Naive B cell (primary cell): ENCODE measurements at regions not wholly inside any gene's neighbourhood (a gene's known extent, or its start where the extent isn't known, plus 50 kb on each side); places are given as distances from the start of the nearest gene placed in this dataset.

Experiments used
- ATAC-seq, 2 donors: fragments of 150-1000 bp; cut with Tn5 transposase; 2 replicates each; pipeline ENCODE4 v1.10.0; 2021; ENCODE audit warnings: low read depth in 2 of 2, mild to moderate bottlenecking in 2 of 2, moderate library complexity in 2 of 2
- DNase-seq: peaks from one replicate; pipeline ENCODE4 v3.0.0; 2022
- H3K27ac Mint-ChIP-seq, 6 donors: one replicate each; pipeline ENCODE4 v1.8.0; 2020 to 2022; ENCODE audit warnings: mild to moderate bottlenecking in 6 of 6, mixed read lengths in 6 of 6, moderate library complexity in 5 of 6, inconsistent platforms in 2 of 6
- H3K27me3 Mint-ChIP-seq, 3 donors: one replicate each; pipeline ENCODE4 v1.8.0; 2021 to 2022; ENCODE audit warnings: mixed read lengths in 3 of 3, mild to moderate bottlenecking in 1 of 3
- H3K36me3 Mint-ChIP-seq, 2 donors: one replicate each; pipeline ENCODE4 v1.8.0; 2020 to 2022; ENCODE audit warnings: mixed read lengths in 2 of 2, inconsistent platforms in 1 of 2, mild to moderate bottlenecking in 1 of 2
- H3K4me1 Mint-ChIP-seq, 3 donors: one replicate each; pipeline ENCODE4 v1.8.0; 2020 to 2022; ENCODE audit warnings: mixed read lengths in 3 of 3, inconsistent platforms in 1 of 3, mild to moderate bottlenecking in 1 of 3, moderate library complexity in 1 of 3
- H3K4me3 Mint-ChIP-seq, 8 donors: one replicate each; pipeline ENCODE4 v1.8.0; 2020 to 2022; ENCODE audit warnings: mild to moderate bottlenecking in 8 of 8, mixed read lengths in 8 of 8, moderate library complexity in 8 of 8, inconsistent platforms in 2 of 8
- H3K9me3 Mint-ChIP-seq, 7 donors: one replicate each; pipeline ENCODE4 v1.8.0; 2020 to 2022; ENCODE audit warnings: mixed read lengths in 7 of 7, mild to moderate bottlenecking in 5 of 7, inconsistent platforms in 2 of 7, moderate library complexity in 1 of 7

DNA sequence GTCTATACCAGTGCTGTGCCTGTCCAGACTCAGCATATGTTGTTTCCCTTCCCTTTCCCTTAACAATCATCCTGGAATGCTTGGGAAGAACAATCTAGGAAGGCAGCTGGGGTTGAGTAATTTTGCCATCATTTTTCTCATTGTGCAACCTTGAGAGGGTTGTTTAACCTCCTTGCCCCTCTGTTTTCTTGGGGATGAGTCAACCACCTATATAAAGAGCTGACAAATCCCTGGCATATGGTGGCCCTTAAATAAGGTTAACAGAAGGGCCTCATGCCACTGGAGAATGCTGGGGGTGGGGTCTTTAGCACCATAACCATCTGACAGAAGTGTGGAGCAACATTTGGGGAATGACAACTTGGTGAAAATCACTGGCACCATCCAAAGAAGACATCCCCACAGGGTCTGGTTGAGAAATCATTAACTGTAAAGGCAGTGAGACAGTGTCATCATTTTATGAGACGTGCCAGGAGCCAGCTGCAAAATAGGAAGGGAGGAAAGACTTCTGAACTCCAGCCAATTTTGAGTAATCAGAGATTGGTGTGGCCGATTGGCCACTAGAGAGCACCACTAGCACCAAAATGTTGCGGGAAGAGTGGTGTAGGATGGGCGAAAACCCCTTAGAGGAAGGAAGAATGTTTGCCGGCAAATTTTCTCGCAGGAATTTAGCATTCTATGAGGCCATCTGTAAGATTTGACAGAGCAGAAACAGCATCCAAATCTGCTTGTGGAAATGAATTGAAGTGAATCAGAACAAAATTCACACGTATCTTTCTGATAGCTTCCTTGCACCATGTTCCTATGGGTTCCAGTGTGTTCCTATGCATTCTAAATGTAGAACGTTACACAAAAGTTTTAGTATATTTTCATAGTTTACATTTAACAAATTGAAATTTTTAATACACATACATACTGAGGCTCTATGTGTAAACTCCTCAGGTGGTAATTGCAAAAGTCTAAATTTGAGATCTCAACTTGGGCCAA lies 113.8 kb downstream of the MSX2 start:
- peaks cover 3 to 13% (median 9%) of the 10 kb centered on the region in 7 donors for H3K9me3 Mint-ChIP-seq
- H3K4me1 Mint-ChIP-seq: no peaks in the 10 kb centered on the region
- H3K4me3 Mint-ChIP-seq: no peak overlapping the region
- DNase-seq: no peak
- ATAC-seq: no peak
- H3K36me3 Mint-ChIP-seq: no peaks in the 10 kb centered on the region
- peaks cover 5 to 10% (median 7%) of the 10 kb centered on the region in 3 donors for H3K27me3 Mint-ChIP-seq
- no peak overlapping the region for H3K27ac Mint-ChIP-seq

DNA sequence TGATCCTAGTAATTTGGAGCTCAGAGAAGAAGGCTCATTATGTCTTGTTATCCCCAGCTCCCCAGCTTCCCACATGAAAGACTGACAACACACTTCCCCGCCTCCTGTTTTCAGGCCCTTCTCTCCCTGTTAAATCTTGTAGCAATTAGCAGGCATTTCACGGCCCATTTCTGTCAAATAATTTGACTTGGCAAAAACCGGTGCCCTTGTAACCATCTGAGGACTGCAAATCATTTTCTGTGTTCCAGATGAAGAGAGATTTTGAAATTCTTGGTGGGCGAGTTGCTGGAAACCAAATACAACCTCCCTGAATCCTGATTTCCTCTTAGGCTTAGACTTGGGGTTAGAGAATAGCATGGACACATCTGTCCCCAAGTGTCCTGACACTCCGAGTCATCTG lies 109.7 kb downstream of the MSX2 start:
- ATAC-seq: no peak
- H3K9me3 Mint-ChIP-seq: peaks cover 2 to 13% (median 6%) of the 10 kb centered on the region in 7 donors
- H3K27me3 Mint-ChIP-seq: peaks cover 0 to 7% (median 7%) of the 10 kb centered on the region in 3 donors
- no peak overlapping the region for H3K4me3 Mint-ChIP-seq
- H3K36me3 Mint-ChIP-seq: no peaks in the 10 kb centered on the region
- H3K4me1 Mint-ChIP-seq: no peaks in the 10 kb centered on the region
- H3K27ac Mint-ChIP-seq: no peak overlapping the region
- no peak for DNase-seq

DNA sequence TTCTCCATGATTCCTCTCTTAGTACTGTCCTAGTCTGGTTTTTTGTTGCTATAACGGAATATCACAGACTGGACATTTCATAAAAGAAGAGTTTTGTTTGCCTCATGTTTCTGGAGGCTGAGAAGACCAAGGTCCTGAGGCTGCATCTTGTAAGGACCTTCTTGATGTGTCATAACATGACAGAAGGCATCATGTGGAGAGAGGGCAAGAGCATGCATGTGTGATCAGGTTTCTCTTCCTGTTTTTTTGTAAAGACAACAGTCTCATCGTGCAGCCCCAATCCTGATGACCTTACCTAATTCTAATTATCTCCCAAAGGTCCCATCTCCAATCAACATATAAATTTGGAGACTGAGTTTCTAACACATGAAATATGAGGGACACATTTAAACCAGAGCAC lies 108.4 kb downstream of the MSX2 start:
- H3K9me3 Mint-ChIP-seq: peaks cover 2 to 13% (median 5%) of the 10 kb centered on the region in 7 donors
- no peak for ATAC-seq
- H3K27me3 Mint-ChIP-seq: peaks cover 0 to 7% (median 7%) of the 10 kb centered on the region in 3 donors
- DNase-seq: no peak
- no peaks in the 10 kb centered on the region for H3K36me3 Mint-ChIP-seq
- H3K4me3 Mint-ChIP-seq: no peak overlapping the region
- no peaks in the 10 kb centered on the region for H3K4me1 Mint-ChIP-seq
- no peak overlapping the region for H3K27ac Mint-ChIP-seq

DNA sequence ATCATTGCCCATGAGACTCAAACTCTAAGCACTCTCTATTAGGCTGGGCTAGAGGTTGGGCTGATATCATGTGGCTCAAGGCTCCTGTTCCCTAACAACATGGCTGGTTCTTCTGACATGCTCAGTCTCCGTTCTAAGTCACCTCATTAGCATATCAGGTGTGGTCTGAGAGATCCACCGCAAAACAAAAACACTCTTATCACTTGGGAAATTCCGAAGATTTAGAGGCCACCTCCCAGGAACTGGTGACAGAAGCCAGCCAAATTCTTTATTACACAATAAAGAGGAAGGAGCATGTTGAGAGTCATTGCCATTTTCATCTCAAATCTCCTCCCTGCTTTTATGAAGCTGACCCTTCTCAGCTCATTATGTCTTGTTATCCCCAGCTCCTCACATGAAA lies 107.6 kb downstream of the MSX2 start:
- no peak for DNase-seq
- no peaks in the 10 kb centered on the region for H3K4me1 Mint-ChIP-seq
- ATAC-seq: no peak
- no peak overlapping the region for H3K4me3 Mint-ChIP-seq
- peaks cover 0 to 7% (median 7%) of the 10 kb centered on the region in 3 donors for H3K27me3 Mint-ChIP-seq
- H3K27ac Mint-ChIP-seq: no peak overlapping the region
- H3K36me3 Mint-ChIP-seq: no peaks in the 10 kb centered on the region
- H3K9me3 Mint-ChIP-seq: peaks cover 0 to 6% (median 2%) of the 10 kb centered on the region in 7 donors

DNA sequence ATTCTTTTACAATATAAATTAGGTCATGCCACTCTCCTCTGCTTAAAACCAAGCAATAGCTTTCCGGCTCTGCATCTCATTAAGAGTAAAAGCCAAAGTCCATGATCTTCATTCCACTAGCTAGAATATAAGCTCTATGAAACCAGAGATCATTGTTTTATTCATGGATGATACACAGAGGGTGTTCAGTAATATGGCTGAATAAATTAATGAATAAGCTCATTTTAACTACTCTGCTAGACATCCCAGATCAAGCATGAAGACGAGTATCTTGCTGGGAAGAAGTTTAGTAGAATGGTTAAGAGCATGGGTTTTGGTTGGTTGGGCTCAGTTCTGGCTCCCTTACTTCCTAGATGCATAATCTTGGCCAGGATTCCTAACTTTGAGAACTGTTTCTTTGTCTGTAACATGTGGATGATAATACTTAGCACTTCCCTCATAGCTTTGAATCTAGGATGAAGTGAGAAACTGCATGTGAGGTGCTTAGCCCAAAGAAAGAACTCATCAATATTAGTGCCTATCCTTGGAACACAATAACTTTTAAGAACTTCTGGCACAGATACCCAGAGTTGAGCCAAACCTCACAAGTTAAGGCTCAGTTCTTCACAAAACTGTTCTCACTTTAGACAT lies 106.8 kb downstream of the MSX2 start:
- Mint-ChIP-seq H3K27me3 (peaks cover 0 to 7% (median 6%) of the 10 kb centered on the region in 3 donors), H3K4me3 (no peak overlapping the region)
- ATAC-seq: no peak

DNA sequence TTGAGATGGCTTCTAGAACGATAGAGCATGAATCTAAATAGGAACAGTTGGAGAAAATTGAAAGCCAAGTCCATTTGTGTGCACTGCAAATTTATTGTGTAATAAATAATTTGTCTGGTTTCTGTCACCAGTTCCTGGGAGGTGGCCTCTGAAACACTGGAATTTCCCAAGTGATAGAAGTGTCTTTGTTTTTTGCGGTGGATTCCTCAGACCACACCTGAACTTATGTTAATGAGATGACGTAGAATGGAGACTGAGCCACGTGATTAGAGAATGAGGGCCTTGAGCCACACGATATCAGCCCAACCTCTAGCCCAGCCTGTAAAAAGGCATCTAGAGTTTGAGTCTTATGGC lies 105.1 kb downstream of the MSX2 start:
- no peaks in the 10 kb centered on the region for H3K4me1 Mint-ChIP-seq
- peaks cover 0 to 8% (median 0%) of the 10 kb centered on the region in 7 donors for H3K9me3 Mint-ChIP-seq
- H3K4me3 Mint-ChIP-seq: no peak overlapping the region
- H3K36me3 Mint-ChIP-seq: no peaks in the 10 kb centered on the region
- peaks cover 0 to 3% (median 0%) of the 10 kb centered on the region in 3 donors for H3K27me3 Mint-ChIP-seq
- no peak for DNase-seq
- H3K27ac Mint-ChIP-seq: no peak overlapping the region
- no peak for ATAC-seq

More for the DNA sequence above, 106.8 kb downstream of the MSX2 start:
- H3K36me3 Mint-ChIP-seq: no peaks in the 10 kb centered on the region
- no peak for DNase-seq
- H3K27ac Mint-ChIP-seq: no peak overlapping the region
- peaks cover 0 to 6% (median 1%) of the 10 kb centered on the region in 7 donors for H3K9me3 Mint-ChIP-seq
- no peaks in the 10 kb centered on the region for H3K4me1 Mint-ChIP-seq

DNA sequence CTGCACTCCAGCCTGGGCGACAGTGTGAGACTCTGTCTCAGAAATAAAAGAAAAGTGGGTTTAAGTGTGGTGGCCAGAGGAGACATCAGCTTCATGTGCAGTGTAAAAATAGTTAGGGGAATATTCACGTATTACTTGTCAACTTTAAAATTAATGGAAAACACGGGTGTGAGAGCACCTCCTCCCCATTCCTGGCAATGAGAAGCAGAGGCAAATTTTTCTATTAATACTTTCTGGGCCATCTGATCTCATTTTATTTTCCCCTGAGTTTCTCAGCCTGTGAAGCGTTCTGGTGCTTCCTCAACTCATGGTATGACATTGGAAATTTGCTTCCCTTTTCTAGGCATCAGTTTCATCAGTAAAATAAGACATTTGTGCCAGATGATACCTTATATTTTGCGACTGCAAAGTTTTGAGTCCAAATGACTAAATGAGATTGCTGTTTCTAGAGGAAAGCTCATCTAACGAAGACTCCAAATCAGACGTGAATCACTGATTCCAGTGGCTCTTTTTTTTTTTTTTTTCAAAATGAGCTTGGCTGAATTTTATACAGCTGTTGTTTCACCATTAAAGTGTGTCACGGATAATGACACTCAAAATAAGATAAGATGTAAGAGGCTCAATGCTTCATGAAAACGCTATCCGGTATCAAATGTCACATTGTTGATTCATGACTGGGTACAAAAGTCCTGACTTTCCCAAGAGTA lies 104.6 kb downstream of the MSX2 start:
- Mint-ChIP-seq H3K27ac (no peak overlapping the region), H3K4me1 (no peaks in the 10 kb centered on the region), H3K27me3 (no peaks in the 10 kb centered on the region), H3K36me3 (no peaks in the 10 kb centered on the region), H3K9me3 (peaks cover 0 to 8% (median 0%) of the 10 kb centered on the region in 7 donors), H3K4me3 (no peak overlapping the region)
- no peak for DNase-seq
- ATAC-seq: no peak

DNA sequence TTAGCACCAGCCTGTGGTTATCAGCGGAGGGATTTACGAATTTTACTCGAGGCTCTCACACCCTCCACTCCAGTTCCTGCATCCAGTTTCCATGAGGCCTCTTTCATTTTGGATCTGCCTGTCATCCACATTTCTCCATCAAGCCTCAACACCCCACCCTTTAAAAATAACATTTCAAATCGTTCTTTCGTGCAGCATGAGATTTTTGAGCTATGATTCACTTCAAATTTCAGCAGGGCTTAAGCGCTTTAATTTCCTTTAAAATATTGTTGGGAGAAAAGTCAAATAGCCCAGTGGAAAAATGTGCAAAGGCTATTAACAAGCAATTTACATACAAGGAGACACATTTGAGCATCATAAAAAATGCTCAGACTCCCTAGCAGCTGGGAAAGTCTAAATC lies 103.2 kb downstream of the MSX2 start:
- Mint-ChIP-seq H3K27ac (no peak overlapping the region), H3K4me3 (no peak overlapping the region), H3K4me1 (no peaks in the 10 kb centered on the region), H3K27me3 (peaks cover 0 to 2% (median 0%) of the 10 kb centered on the region in 3 donors), H3K9me3 (peaks cover 0 to 8% (median 2%) of the 10 kb centered on the region in 7 donors), H3K36me3 (no peaks in the 10 kb centered on the region)
- ATAC-seq (no peak), DNase-seq (no peak)

DNA sequence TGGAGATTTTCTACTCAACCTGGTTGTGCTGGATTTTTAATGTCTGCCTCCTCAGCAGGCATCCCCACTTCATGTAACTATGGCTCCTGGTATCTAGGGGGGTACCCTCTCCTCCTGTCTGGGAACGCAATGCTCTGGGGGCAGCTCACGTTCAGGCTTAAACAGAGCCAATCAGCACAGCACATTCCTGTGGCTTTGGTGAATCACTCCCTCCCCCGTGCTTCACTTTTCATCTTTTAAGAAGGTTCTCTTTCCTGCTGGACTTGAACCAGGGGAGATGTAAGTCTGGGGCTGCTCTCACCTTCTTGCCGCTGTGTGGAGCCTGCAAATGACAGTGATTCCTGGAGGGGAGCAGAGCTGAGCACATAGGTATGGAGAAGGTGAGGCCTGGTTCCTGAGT lies 101.2 kb downstream of the MSX2 start:
- Mint-ChIP-seq H3K4me3 (no peak overlapping the region), H3K9me3 (peaks cover 0 to 16% (median 4%) of the 10 kb centered on the region in 7 donors), H3K36me3 (no peaks in the 10 kb centered on the region), H3K4me1 (no peaks in the 10 kb centered on the region), H3K27ac (peak overlapping the region in 1 of 6 donors; percentile 13), H3K27me3 (peaks cover 0 to 8% (median 4%) of the 10 kb centered on the region in 3 donors)
- DNase-seq (no peak), ATAC-seq (no peak)

DNA sequence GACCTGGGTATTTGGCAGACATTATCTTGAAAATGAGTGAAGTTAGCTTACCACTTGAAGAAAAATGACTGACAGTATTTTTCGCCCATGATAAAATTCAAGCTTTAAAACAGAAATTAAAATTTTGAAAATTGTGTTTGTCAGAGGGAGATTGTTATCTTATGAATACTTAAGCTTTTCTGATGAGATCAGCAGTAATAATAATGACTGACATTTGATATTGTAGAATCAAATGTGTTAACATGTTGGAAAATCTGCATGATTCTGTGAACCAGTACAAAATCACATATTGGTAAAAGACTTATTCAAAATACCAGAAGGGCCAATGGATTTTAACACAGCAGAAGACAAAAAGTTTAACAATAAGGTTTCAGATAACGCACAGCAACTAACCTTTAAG lies 94.0 kb downstream of the MSX2 start:
- Mint-ChIP-seq H3K27ac (no peak overlapping the region), H3K4me3 (no peak overlapping the region), H3K4me1 (no peaks in the 10 kb centered on the region), H3K9me3 (peaks cover 8 to 20% (median 17%) of the 10 kb centered on the region in 7 donors), H3K36me3 (peaks cover 0 to 7% of the 10 kb centered on the region in 2 donors), H3K27me3 (peaks cover 0 to 8% (median 6%) of the 10 kb centered on the region in 3 donors)
- ATAC-seq (no peak), DNase-seq (no peak)

DNA sequence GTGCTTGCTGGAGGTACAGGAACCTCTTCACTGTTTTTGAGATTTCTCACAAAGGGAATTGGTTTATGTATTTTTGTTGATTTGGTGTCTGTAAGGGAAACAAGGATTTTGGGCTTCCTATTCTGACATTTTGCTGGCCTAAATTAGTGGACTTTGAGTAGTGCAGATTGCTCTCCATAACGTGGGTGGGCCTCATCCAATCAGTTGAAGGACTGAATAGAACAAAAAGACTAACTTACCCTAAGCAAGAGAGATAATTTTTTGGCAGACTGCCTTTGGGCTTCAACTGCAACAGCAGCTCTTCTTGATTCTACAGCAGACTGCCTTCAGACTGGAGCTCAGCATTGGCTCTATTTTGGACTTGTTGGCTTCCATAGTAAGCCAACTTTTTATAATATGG lies 93.2 kb downstream of the MSX2 start:
- no peak overlapping the region for H3K27ac Mint-ChIP-seq
- H3K4me3 Mint-ChIP-seq: no peak overlapping the region
- peaks cover 0 to 7% of the 10 kb centered on the region in 2 donors for H3K36me3 Mint-ChIP-seq
- H3K27me3 Mint-ChIP-seq: peaks cover 0 to 7% (median 6%) of the 10 kb centered on the region in 3 donors
- H3K4me1 Mint-ChIP-seq: no peaks in the 10 kb centered on the region
- ATAC-seq (no peak), DNase-seq (no peak)
- H3K9me3 Mint-ChIP-seq: peaks cover 8 to 23% (median 16%) of the 10 kb centered on the region in 7 donors

DNA sequence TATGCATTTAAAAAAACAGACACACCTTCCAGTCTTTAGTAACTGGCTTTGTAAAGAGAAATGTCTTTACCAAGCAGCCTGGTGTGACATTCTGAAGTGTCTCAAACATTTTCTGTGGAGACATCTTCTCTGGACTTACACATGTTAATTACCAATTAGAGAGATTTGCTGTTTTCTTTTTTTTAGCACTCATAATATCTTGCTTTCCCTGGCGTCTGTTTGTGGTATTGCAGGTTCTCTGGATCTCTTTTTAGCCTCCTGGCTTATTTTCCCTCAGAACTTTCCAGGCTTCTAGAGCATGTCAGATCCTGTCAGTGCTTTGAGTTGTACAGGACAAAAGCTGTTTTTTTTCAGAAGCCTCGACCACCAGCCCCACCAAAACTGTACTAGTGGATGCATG lies 92.5 kb downstream of the MSX2 start:
- peaks cover 0 to 7% of the 10 kb centered on the region in 2 donors for H3K36me3 Mint-ChIP-seq
- no peak overlapping the region for H3K4me3 Mint-ChIP-seq
- H3K27ac Mint-ChIP-seq: no peak overlapping the region
- DNase-seq: no peak
- peaks cover 8 to 23% (median 15%) of the 10 kb centered on the region in 7 donors for H3K9me3 Mint-ChIP-seq
- H3K27me3 Mint-ChIP-seq: peaks cover 0 to 6% (median 0%) of the 10 kb centered on the region in 3 donors
- ATAC-seq: no peak
- H3K4me1 Mint-ChIP-seq: no peaks in the 10 kb centered on the region

DNA sequence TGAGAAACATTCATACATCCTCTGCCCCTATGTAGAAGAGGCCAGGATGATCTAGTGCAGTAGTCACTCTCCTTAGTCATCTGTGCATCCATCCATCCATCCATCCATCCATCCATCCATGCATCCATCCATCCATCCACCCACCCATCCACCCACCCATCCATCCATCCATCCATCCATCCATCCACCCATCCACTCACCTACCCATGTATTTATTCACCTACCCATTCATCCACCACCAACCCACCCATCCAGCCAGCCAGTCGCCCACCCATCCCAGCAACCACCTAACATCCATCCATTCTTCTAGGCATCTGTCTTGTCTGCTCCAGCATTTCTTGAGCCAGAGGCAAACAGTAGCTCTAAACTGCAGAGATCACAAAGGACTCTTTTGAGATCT lies 87.1 kb downstream of the MSX2 start:
- peaks cover 0 to 7% of the 10 kb centered on the region in 2 donors for H3K36me3 Mint-ChIP-seq
- DNase-seq: no peak
- H3K9me3 Mint-ChIP-seq: peaks cover 8 to 20% (median 10%) of the 10 kb centered on the region in 7 donors
- H3K27ac Mint-ChIP-seq: no peak overlapping the region
- no peaks in the 10 kb centered on the region for H3K4me1 Mint-ChIP-seq
- H3K27me3 Mint-ChIP-seq: no peaks in the 10 kb centered on the region
- no peak overlapping the region for H3K4me3 Mint-ChIP-seq
- no peak for ATAC-seq
